ENCODE measurements at regions not wholly inside any gene's neighbourhood (a gene's known extent, or its start where the extent isn't known, plus 50 kb on each side); places are given as distances from the start of the nearest gene placed in this dataset.

DNA sequence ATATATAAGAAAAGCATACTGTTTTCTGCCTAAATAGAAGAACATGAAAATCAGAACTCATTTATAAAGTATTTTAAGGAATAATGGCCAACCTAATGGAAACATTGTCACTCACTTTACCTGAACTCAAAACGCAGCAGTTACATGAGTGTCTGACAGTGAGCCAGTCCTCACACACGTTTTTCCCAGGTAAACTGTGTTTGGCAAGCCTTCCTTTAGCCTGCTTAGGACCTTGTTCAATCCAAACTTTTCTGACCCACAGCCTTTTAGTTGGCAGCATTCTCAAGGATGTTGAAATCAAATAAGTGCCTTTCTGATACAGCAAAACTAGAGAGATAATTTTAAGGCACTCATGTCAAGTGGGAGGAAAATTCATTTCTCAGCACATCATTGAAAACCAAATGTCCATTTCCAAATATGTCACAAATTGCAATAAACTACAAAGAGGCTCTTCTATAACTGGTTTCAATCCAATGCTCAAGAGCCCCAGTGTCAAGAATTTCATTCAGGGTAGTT lies 83.5 kb upstream of the SPDL1 start:
- no peak for TF ChIP-seq POLR2A (IDR thresholded peaks at IDR 0.05)
- TF ChIP-seq, protein P1, sequence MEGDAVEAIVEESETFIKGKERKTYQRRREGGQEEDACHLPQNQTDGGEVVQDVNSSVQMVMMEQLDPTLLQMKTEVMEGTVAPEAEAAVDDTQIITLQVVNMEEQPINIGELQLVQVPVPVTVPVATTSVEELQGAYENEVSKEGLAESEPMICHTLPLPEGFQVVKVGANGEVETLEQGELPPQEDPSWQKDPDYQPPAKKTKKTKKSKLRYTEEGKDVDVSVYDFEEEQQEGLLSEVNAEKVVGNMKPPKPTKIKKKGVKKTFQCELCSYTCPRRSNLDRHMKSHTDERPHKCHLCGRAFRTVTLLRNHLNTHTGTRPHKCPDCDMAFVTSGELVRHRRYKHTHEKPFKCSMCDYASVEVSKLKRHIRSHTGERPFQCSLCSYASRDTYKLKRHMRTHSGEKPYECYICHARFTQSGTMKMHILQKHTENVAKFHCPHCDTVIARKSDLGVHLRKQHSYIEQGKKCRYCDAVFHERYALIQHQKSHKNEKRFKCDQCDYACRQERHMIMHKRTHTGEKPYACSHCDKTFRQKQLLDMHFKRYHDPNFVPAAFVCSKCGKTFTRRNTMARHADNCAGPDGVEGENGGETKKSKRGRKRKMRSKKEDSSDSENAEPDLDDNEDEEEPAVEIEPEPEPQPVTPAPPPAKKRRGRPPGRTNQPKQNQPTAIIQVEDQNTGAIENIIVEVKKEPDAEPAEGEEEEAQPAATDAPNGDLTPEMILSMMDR (IDR thresholded peaks at IDR 0.05): no peak
- intact Hi-C loops (cut with DNase I; ENCODE audit: low total_unique reads): no loop called here
- H3K4me1 ChIP-seq: no peaks in the 10 kb centered on the region
- H3K36me3 ChIP-seq: no peaks in the 10 kb centered on the region
- no peak overlapping the region for H3K27ac ChIP-seq
- H3K4me3 ChIP-seq: no peak overlapping the region
- no peaks in the 10 kb centered on the region for H3K9me3 ChIP-seq
- no peak for DNase-seq
- no peaks in the 10 kb centered on the region for H3K27me3 ChIP-seq

DNA sequence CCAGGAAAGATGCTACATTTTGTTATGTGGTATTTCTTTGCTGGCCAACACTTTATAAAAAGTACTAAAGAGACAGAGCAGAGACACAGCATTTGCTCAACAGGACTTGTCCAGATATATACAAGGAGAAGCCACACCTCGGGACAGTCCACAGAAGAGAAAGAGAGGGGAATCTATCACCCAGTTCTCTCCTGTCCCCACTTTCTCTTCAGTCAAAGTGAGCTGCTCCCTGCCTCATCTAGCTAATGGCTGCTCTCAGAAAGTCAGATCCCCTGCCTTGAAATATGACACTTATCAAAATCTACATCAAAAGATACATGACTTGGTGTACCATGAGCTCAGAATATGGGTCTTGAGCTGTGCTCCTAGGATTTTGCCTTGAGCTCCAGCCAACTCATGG lies 86.7 kb upstream of the SPDL1 start:
- TF ChIP-seq, protein P1 (IDR thresholded peaks at IDR 0.05): no peak
- TF ChIP-seq POLR2A (IDR thresholded peaks at IDR 0.05): no peak
- Histone ChIP-seq H3K4me3 (no peak overlapping the region), H3K9me3 (no peaks in the 10 kb centered on the region), H3K4me1 (no peaks in the 10 kb centered on the region), H3K27ac (no peak overlapping the region), H3K27me3 (no peaks in the 10 kb centered on the region), H3K36me3 (no peaks in the 10 kb centered on the region)
- intact Hi-C loops (cut with DNase I; ENCODE audit: low total_unique reads): no loop called here
- no peak for DNase-seq

DNA sequence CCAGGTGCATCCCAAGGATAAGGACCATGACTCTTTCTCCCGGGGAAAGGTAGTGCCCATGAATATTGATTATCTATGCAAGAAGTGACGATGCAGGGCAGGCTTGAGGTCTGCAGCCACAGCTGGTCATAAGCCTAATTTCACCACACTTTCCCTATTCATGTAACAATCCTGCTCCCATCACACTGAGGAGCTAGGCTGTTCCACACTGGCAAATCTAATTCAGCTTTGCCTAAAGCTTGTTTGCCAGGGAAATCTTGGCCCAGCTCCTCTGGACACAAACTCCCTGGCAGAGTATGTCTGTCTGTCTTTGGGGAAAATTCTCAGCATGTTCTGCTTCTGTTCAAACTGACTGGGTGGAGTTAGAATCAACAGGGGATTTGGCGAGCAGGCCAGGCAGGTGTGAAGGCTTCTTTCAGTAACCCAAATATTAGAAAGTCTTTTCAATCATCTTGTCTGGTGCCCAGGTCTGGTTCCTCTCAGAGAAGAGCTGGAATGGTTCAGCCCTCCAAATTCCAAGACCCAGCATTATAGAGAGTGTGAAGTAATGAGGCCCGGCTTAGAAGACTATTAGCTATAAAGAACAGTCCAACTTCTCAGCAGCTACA lies 88.5 kb upstream of the SPDL1 start:
- TF ChIP-seq, protein P1 (IDR thresholded peaks at IDR 0.05): no peak
- TF ChIP-seq POLR2A (IDR thresholded peaks at IDR 0.05): no peak
- intact Hi-C loops (cut with DNase I; ENCODE audit: low total_unique reads): no loop called here
- Histone ChIP-seq H3K36me3 (no peaks in the 10 kb centered on the region), H3K9me3 (no peaks in the 10 kb centered on the region), H3K27me3 (no peaks in the 10 kb centered on the region), H3K27ac (no peak overlapping the region), H3K4me3 (no peak overlapping the region), H3K4me1 (no peaks in the 10 kb centered on the region)
- DNase-seq: no peak

DNA sequence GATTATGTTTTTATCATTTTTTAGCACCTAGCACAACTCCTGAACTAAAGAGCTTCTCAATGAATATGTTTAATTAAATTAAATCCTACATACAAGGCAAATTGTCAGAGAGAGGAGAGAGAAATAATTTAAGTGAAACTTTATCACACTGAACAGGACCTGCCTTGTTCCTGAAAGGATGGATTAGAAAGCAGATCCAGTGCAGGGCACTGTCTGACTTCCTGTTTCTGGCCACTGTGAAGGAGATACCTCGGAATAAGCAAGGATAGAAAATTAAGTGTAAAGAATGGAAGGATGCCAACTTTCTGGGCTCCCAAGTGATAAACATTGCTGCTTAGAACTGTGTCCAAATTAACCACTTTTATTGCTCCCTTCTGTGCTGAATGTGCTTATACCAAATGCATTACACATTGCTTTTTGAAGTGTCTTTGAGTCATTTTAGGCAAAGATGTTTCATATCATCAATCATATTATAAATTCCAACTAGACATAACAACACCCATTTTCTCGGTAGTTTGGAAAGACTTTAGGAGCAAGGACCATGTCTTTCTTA lies 89.1 kb upstream of the SPDL1 start:
- Histone ChIP-seq H3K27ac (no peak overlapping the region), H3K36me3 (no peaks in the 10 kb centered on the region), H3K4me1 (no peaks in the 10 kb centered on the region), H3K27me3 (no peaks in the 10 kb centered on the region), H3K9me3 (no peaks in the 10 kb centered on the region), H3K4me3 (no peak overlapping the region)
- TF ChIP-seq POLR2A (IDR thresholded peaks at IDR 0.05): no peak
- TF ChIP-seq, protein P1 (IDR thresholded peaks at IDR 0.05): no peak
- intact Hi-C loops (cut with DNase I; ENCODE audit: low total_unique reads): no loop called here
- DNase-seq: no peak

DNA sequence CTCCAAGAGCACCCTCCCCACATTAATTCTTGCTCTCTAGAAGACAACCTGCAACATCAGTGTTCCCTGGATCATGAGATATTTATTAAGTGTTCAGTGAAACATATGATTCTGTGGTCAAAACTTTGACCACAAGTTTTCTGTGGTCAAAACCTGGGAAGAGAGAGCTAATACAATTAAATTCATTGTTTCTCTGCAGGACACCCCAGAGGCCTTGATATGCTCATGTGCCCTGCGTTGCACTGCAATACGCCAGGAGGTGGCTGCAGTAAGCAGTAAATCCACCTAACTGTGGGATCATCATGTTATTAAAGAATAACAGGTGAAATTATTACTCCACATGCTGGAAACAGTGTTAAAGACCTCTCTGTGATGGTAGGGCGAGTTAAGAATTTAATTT lies 109.3 kb upstream of the SPDL1 start:
- Histone ChIP-seq H3K27me3 (no peaks in the 10 kb centered on the region), H3K4me3 (no peak overlapping the region), H3K27ac (no peak overlapping the region), H3K4me1 (no peaks in the 10 kb centered on the region), H3K9me3 (no peaks in the 10 kb centered on the region), H3K36me3 (no peaks in the 10 kb centered on the region)
- no peak for TF ChIP-seq POLR2A (IDR thresholded peaks at IDR 0.05)
- TF ChIP-seq, protein P1 (IDR thresholded peaks at IDR 0.05): no peak
- intact Hi-C loops (cut with DNase I; ENCODE audit: low total_unique reads): no loop called here
- no peak for DNase-seq

Measured in uterus (tissue), 3 donors.